ENCODE measurements at regions not wholly inside any gene's neighbourhood (a gene's known extent, or its start where the extent isn't known, plus 50 kb on each side); places are given as distances from the start of the nearest gene placed in this dataset.

DNA sequence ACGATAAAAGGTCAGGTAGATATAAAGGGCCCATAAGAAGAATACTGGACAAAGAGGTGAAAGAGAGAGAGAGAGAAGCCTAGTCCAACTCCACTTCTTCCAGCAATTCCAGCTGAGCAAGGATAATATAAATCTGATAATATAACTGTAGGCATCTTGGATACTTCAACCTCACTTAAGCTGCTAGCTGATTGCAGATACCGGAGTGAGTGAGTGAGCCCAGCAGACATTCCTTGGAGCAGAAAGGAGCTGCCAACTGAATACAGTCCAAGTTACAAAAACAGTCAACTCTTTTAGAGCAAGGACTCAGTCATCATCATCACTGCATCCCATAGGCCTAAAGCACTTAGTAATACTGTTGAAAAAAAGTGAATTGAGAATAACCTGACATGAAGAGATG is 387.6 kb downstream of the SLITRK6 start:
- no peak for DNase-seq
- no peaks in the 10 kb centered on the region for H3K27me3 ChIP-seq (replicated peaks; ENCODE audit: insufficient read depth)
- H2AFZ ChIP-seq = no peak overlapping the region
- no peaks in the 10 kb centered on the region for H3K79me2 ChIP-seq (ENCODE audit: insufficient read depth)
- WGBS, 2 experiments (ENCODE audit: low coverage in 1 of 2, low lambda C conversion rate in 2 of 2, missing lambda C conversion rate in 2 of 2) = 43 to 55% methylated on average over 2 of the region's 2 CpGs
- TF ChIP-seq EZH2phosphoT487 (IDR thresholded peaks at IDR 0.05; ENCODE audit: insufficient read depth, low read depth) = no peak
- no peaks in the 10 kb centered on the region for H3K9me3 ChIP-seq (ENCODE audit: low read depth)
- no peak overlapping the region for H3K4me3 ChIP-seq
- H3F3A ChIP-seq (ENCODE audit: insufficient read depth) = no peaks in the 10 kb centered on the region
- no peaks in the 10 kb centered on the region for H4K20me1 ChIP-seq (ENCODE audit: insufficient read depth)
- H3K9me2 ChIP-seq (ENCODE audit: insufficient read depth) = no peaks in the 10 kb centered on the region
- no peak overlapping the region for H3K9ac ChIP-seq
- no peak overlapping the region for H3K27ac ChIP-seq
- in situ Hi-C loops (cut with MboI) = no loop called here
- H3K36me3 ChIP-seq (ENCODE audit: low read depth) = no peaks in the 10 kb centered on the region
- H3K4me2 ChIP-seq (ENCODE audit: unreplicated experiment) = no peak overlapping the region
- H3K4me1 ChIP-seq (ENCODE audit: insufficient read depth) = no peaks in the 10 kb centered on the region

DNA sequence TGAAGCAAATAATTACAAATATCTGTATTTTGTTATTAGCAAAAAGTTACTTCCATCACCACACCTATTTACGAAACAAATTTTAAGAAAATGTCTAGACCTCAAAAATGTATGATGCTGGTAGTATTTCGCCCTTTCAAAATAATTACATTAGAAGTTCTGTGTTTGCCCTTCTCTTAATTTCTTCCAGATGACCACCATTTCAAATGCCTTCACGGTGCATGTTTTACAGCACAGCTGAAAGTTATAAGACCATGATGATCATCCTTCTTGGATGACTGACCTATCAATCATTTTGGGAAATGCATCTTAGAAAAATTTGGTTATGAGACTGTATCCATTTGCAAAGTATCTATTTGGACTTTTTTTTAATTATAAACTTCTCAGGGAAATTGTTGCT is 390.8 kb downstream of the SLITRK6 start:
- no peak for DNase-seq
- Histone ChIP-seq H3K27ac (no peak overlapping the region), H2AFZ (no peak overlapping the region), H3F3A (ENCODE audit: insufficient read depth) (no peaks in the 10 kb centered on the region), H3K4me3 (no peak overlapping the region), H3K9ac (no peak overlapping the region), H3K36me3 (ENCODE audit: low read depth) (no peaks in the 10 kb centered on the region), H3K9me2 (ENCODE audit: insufficient read depth) (no peaks in the 10 kb centered on the region), H3K27me3 (replicated peaks; ENCODE audit: insufficient read depth) (no peaks in the 10 kb centered on the region), H3K4me1 (ENCODE audit: insufficient read depth) (no peaks in the 10 kb centered on the region), H4K20me1 (ENCODE audit: insufficient read depth) (no peaks in the 10 kb centered on the region), H3K4me2 (ENCODE audit: unreplicated experiment) (no peak overlapping the region), H3K79me2 (ENCODE audit: insufficient read depth) (no peaks in the 10 kb centered on the region), H3K9me3 (ENCODE audit: low read depth) (no peaks in the 10 kb centered on the region)
- WGBS, 2 experiments (ENCODE audit: low coverage in 1 of 2, low lambda C conversion rate in 2 of 2, missing lambda C conversion rate in 2 of 2) = 4 to 15% methylated on average over 3 of the region's 3 CpGs
- in situ Hi-C loops (cut with MboI) = no loop called here
- TF ChIP-seq EZH2phosphoT487 (IDR thresholded peaks at IDR 0.05; ENCODE audit: insufficient read depth, low read depth) (no peak), EZH2 (IDR thresholded peaks at IDR 0.05; ENCODE audit: insufficient read depth, poor library complexity, severe bottlenecking) (no peak)

DNA sequence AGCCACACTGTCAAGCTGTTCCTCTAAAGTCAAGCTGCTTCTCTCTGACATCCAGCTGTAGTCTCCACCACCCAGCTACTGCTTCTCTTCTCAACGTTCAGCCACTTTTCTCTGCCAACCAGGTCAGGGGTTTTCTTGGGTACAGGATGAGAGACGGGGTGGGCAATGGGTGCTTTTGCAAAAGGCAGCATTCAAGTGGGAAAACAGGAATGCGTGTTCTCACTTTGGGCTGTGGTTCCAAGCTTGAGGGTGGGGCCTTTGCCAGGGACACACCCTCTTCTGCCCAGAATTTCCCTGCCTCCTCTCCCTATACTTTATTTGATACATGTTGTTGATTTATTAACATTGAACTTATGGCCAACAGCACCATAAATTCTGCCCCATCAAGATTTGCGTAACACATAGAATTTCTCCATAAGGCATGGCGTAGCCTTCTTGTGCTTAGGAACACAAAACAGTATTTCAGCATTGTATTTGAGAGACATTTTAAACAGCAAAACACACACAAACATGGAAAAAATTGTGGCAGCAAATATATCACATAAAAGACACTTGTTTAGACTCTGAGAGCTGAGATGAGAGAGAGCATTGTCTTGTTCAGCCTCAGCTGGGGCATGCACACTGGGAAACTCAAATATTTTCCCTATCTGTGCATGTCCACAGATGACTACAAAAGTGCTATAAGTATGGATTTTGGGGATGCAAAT is 392.8 kb downstream of the SLITRK6 start:
- Histone ChIP-seq H3K27me3 (replicated peaks; ENCODE audit: insufficient read depth) (no peaks in the 10 kb centered on the region), H2AFZ (no peak overlapping the region), H3K9me2 (ENCODE audit: insufficient read depth) (no peaks in the 10 kb centered on the region), H3F3A (ENCODE audit: insufficient read depth) (no peaks in the 10 kb centered on the region), H4K20me1 (ENCODE audit: insufficient read depth) (no peaks in the 10 kb centered on the region), H3K9me3 (ENCODE audit: low read depth) (no peaks in the 10 kb centered on the region), H3K9ac (no peak overlapping the region), H3K4me2 (ENCODE audit: unreplicated experiment) (no peak overlapping the region), H3K36me3 (ENCODE audit: low read depth) (no peaks in the 10 kb centered on the region), H3K4me3 (no peak overlapping the region), H3K4me1 (ENCODE audit: insufficient read depth) (no peaks in the 10 kb centered on the region), H3K27ac (no peak overlapping the region), H3K79me2 (ENCODE audit: insufficient read depth) (no peaks in the 10 kb centered on the region)
- no peak for TF ChIP-seq EZH2 (IDR thresholded peaks at IDR 0.05; ENCODE audit: insufficient read depth, poor library complexity, severe bottlenecking)
- WGBS, 2 experiments (ENCODE audit: low coverage in 1 of 2, low lambda C conversion rate in 2 of 2, missing lambda C conversion rate in 2 of 2) = 27 to 28% methylated on average over 5 of the region's 5 CpGs
- DNase-seq = no peak
- in situ Hi-C loops (cut with MboI) = no loop called here

DNA sequence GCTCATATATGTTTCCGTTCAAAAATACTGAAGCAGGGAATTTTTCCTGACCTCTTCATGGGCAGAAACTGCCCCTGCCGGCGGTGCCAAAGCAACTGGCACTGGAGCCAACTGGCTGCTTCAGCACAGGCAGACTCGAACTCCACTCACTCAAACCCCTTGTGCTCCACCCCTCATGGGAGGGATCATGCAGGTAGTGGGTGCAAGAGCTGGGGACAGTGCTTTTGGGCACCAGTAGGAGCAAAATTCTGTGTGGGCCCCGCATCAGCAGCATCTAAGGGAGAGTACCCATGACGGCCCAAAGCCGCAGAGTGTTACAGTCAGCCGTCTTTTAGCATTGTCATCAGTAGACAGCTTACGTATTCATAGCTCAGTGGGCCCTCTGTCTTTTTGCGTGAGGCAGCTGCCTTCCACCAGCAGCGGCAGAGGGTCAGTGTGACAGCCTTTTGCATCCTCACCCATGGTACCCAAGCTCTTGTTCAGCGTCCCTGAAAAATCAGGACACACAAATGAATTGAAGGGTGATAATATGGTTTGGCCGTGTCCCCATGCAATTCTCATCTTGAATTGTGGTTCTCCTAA is 393.8 kb downstream of the SLITRK6 start:
- no peak for TF ChIP-seq EZH2phosphoT487 (IDR thresholded peaks at IDR 0.05; ENCODE audit: insufficient read depth, low read depth)
- TF ChIP-seq EZH2 (IDR thresholded peaks at IDR 0.05; ENCODE audit: insufficient read depth, poor library complexity, severe bottlenecking) = no peak
- WGBS, 2 experiments (ENCODE audit: low coverage in 1 of 2, low lambda C conversion rate in 2 of 2, missing lambda C conversion rate in 2 of 2) = 52 to 55% methylated on average over 13 of the region's 13 CpGs
- Histone ChIP-seq H4K20me1 (ENCODE audit: insufficient read depth) (no peaks in the 10 kb centered on the region), H3K79me2 (ENCODE audit: insufficient read depth) (no peaks in the 10 kb centered on the region), H2AFZ (no peak overlapping the region), H3K36me3 (ENCODE audit: low read depth) (no peaks in the 10 kb centered on the region), H3K4me1 (ENCODE audit: insufficient read depth) (no peaks in the 10 kb centered on the region), H3K27me3 (replicated peaks; ENCODE audit: insufficient read depth) (no peaks in the 10 kb centered on the region), H3K4me3 (no peak overlapping the region), H3K9ac (no peak overlapping the region), H3K4me2 (ENCODE audit: unreplicated experiment) (no peak overlapping the region), H3K9me3 (ENCODE audit: low read depth) (no peaks in the 10 kb centered on the region), H3K27ac (no peak overlapping the region), H3K9me2 (ENCODE audit: insufficient read depth) (no peaks in the 10 kb centered on the region), H3F3A (ENCODE audit: insufficient read depth) (no peaks in the 10 kb centered on the region)
- DNase-seq = no peak
- in situ Hi-C loops (cut with MboI) = no loop called here
